CD4-positive, alpha-beta T cell treated with Interleukin-6 at 100 ng/mL for 8 hours (primary cell): ENCODE measurements at regions not wholly inside any gene's neighbourhood (a gene's known extent, or its start where the extent isn't known, plus 50 kb on each side); places are given as distances from the start of the nearest gene placed in this dataset.

ENCODE experiments used
- DNase-seq: peaks from one replicate; pipeline ENCODE4 v3.0.0-alpha.2; 2020; ENCODE audit warnings: mixed read lengths, low spot score

DNA sequence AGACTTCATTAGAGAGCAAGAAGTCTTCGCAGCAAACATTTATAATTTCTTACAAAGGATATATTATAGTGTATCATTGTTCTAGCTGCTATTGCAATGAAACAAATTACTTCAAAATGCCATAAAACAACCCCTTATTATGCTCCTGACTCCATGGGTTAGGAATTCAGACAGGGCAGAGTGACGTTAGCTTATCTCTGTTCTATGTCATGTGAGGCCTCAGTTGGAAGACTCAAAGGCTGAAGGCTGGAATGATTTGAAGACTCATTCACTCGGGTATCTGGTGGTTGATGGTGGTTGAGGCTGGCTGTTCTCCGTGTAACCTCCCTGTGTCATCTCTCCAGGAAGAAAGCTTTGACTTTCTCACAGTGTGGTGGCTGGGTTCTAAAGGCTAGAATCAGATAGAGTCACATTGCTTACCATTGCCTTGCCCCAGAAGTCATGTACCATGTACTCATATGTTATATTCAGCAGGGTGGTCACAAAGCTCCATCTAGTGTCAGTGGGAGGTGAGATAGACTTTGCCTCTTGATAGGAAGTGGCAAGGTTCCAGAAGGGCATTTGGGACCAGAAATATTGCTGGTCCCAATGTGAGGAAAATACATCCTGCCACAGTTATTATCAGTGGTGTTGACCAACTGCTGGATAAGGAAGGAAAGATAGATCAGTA, 226.9 kb downstream of the TMEM38B start:
- DNase-seq, result no peak

DNA sequence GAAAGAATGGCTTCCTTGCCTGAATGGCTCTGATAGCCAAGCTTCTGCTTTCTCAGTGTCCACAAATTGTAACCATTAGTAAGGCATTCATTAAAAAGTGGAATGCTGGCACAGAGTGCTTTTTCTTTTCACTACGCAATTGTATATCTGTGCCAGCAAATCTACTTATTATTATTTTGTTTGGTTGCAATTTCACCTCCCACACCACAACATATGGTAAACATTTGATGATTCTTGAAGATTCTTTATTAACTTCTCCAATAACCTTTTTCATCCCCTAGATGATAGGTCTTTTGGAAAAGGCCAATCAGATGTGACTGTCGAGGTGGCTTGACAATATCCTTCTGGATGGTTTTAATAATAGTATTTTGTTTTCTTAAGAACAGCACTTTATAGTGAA, 234.1 kb downstream of the TMEM38B start:
- DNase-seq, result no peak

DNA sequence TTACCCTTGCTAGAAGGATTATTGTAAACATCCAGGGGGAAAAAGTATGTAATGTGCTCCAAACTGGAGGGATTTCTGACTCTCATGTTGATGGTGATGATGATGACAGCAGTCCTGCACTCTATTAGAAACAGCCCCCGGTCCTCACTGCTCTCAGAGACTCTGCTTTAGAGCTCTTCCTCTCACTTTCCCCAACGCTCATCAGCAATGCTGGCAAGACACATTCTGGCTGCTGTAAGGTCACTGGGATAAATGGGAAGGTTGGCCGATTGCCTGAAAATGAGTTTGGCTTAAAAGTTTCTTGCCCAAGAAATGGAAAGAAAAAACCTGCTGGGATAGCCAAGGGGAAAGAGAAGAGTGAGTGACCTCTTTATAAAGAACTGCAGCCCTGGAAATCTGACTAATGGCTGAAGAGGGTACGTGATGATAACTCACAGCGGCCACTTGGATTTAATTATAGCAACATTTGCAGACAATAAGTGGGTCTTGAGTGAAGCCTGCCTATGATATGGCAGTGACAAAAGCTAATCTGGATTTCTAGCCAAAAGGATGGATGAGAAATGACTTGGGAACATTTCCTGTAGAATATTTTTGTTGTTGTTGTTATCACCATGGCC, 235.8 kb downstream of the TMEM38B start:
- DNase-seq, result no peak

DNA sequence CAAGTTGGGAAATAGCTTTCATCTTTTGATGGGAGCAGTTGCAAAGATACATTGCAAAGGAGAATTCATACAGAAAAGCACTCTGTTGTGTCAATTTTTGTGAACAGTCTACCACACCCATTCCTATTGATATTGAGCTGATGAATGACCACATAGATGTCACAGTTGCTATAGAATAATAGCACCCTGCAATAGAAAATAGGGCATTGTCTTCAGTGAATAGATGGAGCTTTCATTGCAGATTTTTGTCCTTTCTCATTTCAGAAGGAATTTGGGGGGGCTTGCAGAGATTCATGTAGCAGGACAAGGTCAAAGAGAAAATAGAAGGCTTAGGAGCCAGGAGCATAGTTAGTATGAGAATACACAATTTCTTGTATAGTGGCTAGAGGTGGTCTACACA, 237.9 kb downstream of the TMEM38B start:
- no peak for DNase-seq

DNA sequence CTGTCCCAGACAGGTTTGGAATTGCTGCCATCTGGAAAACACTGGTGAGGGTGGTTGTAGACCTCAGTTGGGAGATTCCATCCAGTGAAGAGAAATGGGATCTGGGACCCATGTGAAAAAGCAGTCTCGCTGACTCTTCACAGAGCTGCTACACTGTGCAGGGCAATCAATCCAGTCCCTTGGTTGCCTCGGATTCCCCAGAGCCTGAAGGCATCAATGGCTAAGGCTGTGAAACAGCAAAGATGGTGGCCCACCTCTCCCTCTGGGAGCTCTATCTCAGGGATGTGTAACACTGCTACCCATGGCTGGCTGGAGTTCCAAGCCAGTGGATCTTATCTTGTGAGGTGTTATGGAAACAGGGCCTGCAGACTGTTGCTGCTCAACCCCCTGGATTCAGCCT, 256.1 kb downstream of the TMEM38B start:
- DNase-seq, result no peak

DNA sequence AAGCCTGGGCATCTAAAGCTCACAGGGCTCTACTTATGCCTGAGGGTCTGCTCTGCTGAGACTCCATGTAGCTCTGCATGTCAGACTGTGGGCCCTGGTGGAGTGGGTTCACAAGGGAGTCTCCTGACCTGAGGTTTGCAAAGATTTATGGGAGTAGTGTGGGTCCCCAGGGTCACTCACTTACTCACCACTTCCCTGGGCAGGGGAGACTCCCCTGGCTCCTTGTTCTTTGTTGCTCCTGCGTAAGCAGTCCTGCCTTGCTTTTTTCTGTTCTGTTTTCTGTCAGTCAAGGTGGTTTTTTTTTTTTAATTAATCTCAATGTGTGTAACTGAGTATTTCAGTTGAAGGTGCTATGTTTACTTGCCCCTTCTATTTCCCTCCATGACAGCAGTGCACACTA, 256.6 kb downstream of the TMEM38B start:
- no peak for DNase-seq

DNA sequence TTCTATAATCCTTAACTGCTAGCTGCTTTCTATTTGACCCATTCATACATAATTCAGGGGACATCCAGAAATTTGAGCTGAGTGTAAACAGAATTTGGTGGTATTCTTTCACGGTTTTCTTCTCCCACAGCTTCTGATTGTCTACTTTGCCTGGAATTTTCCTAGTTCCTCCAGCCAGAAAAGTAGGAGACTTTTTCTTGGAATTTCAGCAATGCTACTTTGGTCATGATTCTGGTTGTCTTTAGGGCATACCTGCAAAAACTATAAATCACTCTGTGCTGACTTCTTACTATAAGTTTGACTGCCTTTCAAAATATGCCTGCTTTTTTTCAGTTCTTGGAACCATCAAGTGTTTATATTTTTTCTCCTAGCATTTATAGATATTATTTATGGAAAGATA, 260.2 kb downstream of the TMEM38B start:
- DNase-seq, result no peak

DNA sequence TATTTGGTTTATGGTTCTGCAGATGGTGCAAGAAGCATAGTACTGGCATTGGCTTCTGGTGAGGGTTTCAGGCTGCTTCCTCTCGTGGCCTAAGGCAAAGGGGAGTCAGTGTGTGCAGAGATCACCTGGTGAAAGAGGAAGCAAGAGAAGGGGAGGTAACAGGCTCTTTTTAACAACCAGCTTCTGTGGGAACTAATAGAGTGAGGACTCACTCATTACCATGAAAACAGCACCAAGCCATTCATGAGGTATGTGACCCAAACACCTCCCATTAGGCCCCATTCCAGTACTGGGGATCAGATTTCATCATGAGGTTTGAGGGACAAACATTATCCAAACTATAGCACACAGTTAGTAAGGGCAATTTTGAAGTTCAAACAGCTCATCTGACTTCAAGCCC, 263.5 kb downstream of the TMEM38B start:
- no peak for DNase-seq

DNA sequence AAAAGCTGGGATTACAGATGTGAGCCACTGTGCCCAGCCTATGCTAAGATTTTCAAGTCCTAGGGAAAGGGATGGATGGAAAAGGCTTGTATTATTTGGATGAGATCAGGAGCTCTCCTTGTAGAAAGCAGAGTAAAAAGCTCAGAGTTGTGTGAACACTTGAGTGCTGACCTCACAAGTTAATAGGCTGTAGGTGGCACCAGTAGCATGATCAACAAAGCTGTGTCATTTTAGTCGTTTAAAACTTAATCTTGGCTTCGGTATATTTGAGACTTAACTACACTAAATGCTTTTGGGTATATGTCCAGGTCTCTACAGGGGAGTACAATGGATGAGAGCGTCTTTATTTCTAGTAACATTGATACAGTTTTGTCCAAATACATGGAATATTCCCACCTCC, 264.2 kb downstream of the TMEM38B start:
- no peak for DNase-seq

DNA sequence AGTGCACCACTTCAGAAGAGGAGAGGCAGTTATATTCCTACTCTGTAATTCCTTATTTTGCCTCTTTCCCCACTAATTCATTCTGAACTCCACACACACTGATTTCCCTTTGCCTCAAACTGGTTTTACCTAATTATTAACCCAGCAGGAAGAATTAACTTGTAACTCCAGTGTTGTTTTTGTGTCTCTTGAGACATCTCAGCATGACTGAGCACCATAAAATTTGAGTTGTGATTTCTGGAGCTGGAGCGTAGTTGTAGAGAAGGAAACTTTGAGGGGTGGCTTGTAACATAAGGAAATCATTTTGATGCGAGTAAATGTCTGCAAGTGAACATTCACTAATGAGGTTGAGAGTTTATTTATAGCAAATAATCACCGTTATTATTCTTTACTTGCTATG, 265.2 kb downstream of the TMEM38B start:
- DNase-seq, result no peak

DNA sequence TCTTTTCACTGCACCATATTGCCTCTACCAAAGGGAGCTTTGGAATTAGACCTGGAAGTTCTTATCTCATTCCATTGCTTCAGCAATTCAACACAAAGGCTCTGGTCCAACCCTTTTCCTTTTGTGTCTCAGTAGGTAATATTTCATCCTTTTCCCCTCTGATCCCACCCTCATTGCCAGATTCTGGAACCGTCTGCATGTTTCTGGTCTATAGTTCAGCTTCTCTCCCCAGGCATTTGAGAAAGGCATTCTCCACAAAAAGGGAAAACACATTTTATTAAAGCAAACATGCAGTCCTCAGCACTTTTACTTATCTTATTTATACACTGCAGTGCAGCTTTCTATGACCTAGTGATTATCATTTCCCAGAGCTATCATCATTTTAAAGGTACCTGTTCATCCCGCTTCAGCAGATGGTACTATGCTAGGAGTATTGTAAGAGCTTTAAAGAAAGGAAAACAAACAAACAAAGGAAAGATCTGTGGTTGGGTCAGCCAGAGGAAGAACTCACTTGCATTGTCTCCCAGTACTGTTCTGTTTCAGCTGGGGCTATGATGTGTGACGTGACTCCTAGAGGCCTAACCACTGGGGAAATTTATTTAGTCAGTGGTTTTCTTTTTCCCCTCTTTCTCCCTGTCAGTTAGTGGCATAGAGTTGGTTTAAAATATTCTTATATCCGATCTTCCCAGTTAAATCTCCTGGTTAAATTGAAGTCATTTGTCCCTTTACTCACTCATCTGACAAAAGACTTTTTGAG, 269.2 kb downstream of the TMEM38B start:
- no peak for DNase-seq

DNA sequence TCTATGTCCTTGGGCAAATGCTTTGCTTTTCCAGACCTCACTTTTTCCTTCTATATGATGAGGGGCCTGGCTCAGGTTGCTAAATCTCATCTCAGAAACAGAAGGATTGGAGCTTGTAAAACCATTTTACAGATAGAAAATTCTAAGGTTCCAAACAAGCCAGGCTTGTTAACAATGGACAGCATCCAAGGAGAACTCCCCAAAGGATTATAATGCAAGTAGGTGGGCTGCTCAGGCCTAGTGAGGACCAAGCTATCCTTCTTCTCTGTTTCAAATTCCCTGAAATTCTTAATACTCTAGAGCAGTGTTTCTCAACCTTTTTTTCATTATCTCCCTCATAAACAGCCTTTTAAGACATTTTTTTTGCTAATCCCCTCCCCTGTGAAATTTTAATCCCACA, 269.8 kb downstream of the TMEM38B start:
- no peak for DNase-seq

DNA sequence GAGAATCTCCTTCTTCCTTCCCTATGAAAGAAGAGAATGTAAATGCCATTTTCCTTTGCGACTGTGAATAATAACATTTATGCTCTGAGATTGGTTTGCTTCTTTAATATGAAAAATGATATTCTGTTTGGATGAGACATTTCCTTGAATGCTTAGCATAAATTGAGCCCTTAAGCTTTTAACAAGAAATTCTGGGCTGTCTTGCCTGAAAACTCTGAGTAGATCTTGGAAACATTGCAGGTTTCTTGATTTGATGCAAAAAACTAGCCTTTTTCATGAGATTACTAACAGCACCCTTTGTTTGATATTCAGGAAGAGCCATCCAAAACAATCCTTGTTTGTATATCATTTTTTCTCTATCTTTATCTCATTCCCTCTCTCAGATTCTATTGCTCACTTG, 272.5 kb downstream of the TMEM38B start:
- no peak for DNase-seq

DNA sequence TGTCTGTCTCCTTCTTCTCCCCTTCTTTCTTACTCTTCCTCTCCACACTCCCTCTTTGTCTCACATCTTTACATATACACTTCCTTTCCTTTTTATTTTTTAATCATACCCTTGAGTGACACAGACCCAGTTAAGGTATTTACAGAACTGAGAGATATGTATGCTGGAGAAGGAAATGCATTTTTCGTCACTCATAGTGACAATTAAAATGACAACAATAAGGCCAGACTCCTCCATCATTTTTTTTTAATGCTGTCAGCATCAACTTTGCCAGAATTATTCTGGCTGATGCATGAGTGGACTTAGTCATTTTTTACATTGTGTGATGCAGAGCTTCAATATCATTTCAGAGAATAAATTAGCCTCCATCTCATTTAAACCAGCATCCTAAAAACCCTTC, 272.9 kb downstream of the TMEM38B start:
- no peak for DNase-seq

DNA sequence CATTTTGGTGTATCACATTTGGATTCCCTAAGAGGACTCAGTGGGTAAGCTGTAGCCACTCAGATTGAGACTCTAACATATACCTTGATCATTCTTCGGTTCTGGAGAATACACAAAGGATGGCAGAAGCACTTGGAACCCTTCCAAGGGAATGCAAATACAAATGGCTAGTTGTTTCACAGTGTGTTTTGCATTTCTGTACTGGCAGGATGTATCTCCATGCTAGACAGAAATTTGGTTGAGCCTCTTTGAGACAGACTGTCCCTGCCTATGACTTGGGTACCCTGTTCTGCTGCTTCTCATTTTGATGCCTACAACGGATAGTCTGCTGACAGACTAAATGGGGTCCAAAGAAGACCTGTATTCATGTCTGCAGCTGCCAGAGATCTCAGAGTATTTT, 273.5 kb downstream of the TMEM38B start:
- no peak for DNase-seq

DNA sequence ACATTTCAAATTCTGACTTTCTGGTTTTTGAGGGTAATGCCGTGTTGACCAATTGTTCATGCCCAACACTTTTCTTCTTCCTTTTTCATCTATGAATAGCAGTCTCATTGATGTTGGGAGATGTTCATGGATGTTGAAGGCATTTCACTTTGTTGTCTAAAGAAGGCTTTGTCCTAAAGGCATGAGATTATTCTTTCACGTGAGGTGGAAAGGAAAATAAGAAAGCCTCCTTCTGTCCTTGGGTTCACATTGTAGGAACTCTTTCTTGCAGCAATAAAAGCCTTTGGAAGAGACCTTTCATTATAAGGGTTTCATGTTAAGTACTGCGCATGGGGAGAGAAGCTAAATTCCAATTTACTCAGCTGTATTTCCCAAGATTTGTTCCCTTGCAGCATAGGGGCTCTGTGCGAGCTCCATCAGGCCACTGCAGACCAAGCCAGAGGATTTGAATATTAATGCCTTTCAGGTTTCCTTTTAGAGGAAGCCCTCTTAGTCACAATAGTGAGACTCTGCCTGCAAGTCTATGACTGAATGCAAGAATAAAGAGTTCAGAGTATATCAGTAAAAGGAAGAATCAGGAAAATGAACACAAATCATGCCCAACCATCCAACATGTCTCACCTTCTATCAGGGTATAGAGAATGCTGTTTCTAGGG, 274.6 kb downstream of the TMEM38B start:
- no peak for DNase-seq

DNA sequence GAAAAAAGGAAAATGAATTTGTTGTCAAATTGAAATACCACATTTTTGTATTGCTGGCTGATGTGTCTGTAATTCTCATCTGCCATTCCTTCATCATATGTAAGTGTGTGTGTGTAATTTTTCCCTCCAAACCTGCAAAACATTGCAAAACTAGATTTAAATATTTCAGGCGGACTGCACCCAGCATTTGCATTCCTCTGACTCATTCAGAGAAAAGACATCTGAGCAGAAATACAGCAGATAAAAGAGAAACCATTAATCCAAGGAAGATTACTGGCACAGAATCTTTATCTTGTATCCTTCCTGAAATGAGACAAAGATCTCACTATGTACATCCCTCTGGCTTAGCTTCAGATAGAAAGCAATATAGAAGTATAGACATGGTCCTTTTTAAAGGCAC, 275.3 kb downstream of the TMEM38B start:
- DNase-seq, result no peak

DNA sequence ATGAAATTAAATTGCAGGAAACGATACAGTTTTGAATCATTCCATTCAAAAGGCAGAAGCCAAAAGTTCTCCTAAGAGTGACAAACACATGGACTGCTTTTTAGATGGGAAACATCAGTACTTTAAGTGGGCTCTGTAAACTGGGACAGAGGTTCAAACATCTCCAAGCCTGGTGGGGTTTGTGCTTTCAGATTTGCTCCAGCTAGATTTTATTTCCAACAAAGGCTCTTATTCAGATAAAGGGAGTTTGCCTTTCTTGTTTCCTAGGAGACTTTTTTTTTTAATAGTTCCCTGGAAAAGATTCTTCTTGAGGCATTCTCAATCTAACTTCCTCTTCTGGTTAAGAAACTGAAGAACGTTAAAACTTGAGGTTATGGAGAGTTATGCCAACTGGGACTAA, 277.6 kb downstream of the TMEM38B start:
- DNase-seq, result no peak

DNA sequence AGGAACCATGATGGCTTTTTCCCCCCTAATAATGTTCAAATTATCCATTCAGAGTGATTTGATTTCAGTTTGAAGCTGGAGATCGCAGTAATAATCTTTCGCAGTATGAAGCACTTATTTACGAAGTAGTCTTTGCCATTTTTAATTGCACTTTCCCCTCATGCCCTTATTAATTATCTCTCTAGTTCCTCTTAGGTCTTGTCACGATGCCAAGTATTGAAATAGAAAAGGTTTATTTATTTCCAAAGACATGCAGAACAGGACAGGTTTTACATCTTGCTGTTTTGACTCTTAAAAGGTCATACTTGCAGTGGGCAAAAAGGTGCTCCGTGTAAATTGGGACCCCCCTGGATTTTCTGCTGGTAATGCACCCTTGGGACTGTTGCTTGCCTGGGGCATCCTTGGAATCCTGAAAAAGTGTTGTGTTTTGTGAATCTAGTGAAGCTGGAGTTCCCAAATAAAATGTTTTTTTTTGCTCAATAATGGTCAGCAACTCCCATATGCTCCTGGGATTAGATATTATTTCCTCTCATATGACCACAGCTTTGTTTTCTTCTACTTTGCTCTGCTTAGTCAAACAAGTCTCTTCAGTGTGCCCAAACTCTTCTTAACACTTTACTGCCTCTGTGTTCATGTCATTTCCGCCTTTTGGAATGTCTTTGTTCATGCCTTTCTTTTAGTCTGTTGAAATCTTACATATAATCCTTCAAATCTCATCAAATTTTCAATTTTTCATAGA, 278.3 kb downstream of the TMEM38B start:
- no peak for DNase-seq

DNA sequence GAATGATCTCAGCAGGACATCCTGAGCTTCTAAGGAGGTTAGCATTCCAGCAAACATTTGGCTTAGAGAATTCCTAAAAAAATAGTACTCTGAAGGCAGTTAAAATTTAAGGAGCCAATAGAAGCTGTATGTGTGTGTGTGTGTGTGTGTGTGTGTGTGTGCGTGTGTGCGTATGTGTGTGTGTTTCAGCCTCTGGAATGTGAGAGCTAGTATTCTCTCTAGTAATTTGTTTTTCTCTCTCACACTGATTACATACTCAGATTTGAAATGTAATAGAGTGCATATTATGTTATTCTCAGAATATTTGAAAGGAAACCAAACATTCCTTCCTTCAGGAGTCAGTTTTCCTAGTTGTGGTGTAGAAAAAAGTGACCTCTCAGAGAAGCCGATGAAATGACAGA, 279.6 kb downstream of the TMEM38B start:
- DNase-seq, result no peak

DNA sequence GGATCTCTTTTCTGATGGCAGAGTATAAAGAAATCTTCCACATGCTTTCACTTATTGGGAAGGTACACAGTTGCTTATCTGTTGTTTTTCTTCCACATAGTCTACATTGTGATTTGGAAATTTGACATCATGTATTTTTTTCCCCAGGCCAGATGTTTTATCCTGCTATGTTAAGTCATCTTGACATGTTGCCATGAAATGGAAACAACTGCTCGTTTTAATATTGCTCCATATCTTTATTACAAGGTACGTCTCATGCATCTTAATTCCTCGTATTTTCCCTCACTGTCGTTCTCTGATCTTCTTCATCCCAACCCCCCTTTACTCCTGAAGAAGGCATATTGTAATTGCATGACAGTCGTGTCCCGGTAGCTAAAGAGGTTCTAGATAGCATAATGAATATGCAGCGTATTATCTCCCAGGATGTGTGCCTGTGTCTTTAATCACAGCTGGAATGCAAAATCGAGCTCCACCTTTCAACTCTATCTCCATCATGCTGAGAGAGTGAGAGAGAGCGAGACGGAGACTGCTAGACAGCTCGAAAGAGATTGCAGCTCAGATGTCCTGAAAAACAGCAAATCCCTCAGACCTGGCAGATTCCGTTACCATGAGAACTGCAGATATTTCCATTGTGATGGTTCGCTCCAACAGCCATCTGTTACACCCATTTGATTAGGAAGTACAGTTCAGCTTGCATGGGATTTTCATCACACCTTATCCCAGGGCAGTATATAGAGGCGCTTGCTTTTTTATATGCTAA, 281.7 kb downstream of the TMEM38B start:
- DNase-seq, result no peak

DNA sequence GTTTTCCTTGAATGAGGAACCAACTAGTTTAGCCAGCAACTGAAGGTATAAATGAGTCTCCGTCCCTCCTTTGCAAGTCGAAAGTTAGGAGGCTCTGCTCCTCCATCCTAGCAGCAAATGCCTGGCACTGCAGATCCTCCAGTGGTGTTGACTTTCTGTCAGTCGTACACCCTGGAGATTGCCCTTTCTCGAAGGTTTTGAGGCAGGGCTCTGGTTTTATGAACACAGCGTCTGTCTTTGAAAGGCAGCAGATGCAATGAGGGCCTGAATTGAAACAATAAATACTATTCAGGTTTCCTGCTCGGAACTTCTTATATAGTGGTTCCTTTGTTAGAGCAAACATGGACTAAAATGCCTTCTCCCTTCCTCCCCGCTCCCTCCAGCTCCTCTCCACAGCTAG, 284.0 kb downstream of the TMEM38B start:
- no peak for DNase-seq
